Esophagus muscularis mucosa (tissue), 4 donors: ENCODE measurements at regions not wholly inside any gene's neighbourhood (a gene's known extent, or its start where the extent isn't known, plus 50 kb on each side); places are given as distances from the start of the nearest gene placed in this dataset.

Experiments
- DNase-seq: peaks from one replicate; pipeline ENCODE4 v3.0.0-alpha.2; 2017; ENCODE audit errors: extremely low spot score
- H3K27ac ChIP-seq, 4 donors: fragments of 200-600 bp; sonication (generic); replicated peaks in 1 of 4; 1 replicate in 3 of 4; 2 replicates in 1 of 4; pipeline ENCODE4 v1.5.1; 2016 to 2019; ENCODE audit warnings: mild to moderate bottlenecking in 1 of 4
- H3K27me3 ChIP-seq, 4 donors: fragments of 200-600 bp; sonication (generic); one replicate each; pipeline versions ENCODE4 v1.5.1 to v1.6.0; 2016 to 2019
- H3K36me3 ChIP-seq, 4 donors: fragments of 200-600 bp; sonication (generic); one replicate each; pipeline ENCODE4 v1.5.1; 2016 to 2019
- H3K4me1 ChIP-seq, 4 donors: fragments of 200-600 bp; sonication (generic); one replicate each; pipeline ENCODE4 v1.5.1; 2016 to 2019
- H3K4me3 ChIP-seq, 4 donors: fragments of 200-600 bp; sonication (generic); 1 replicate in 2 of 4; 2 replicates in 2 of 4; pipeline ENCODE4 v1.5.1; 2016 to 2019; ENCODE audit warnings: mild to moderate bottlenecking in 4 of 4, moderate library complexity in 1 of 4
- H3K9me3 ChIP-seq, 4 donors: fragments of 200-600 bp; sonication (generic); 1 replicate in 3 of 4; 2 replicates in 1 of 4; pipeline ENCODE4 v1.5.1; 2016 to 2019
- CTCF ChIP-seq, 3 experiments: fragments of 200-600 bp in 2 of 3; fragments of 450-650 bp in 1 of 3; sonication (generic) in 2 of 3; IDR thresholded peaks; one replicate each; pipeline ENCODE4 v1.5.1; 2017 to 2019; ENCODE audit warnings: antibody characterized with exemption in 3 of 3, mild to moderate bottlenecking in 2 of 3, moderate library complexity in 1 of 3
- EP300 ChIP-seq: sonication (generic); formaldehyde crosslinking; IDR thresholded peaks from one replicate; pipeline ENCODE4 v1.6.1; 2017; ENCODE audit warnings: antibody characterized with exemption
- POLR2A ChIP-seq: fragments of 450-650 bp; IDR thresholded peaks from one replicate; pipeline ENCODE4 v1.6.1; 2017; ENCODE audit warnings: antibody characterized with exemption, moderate library complexity, mild to moderate bottlenecking, low read depth
- POLR2AphosphoS5 ChIP-seq, 2 donors: sonication (generic); formaldehyde crosslinking; IDR thresholded peaks; one replicate each; pipeline ENCODE4 v1.6.1; 2017; ENCODE audit warnings: antibody characterized with exemption in 2 of 2
- WGBS: methylation state at CpG from one replicate; pipeline ENCODE4 v1.1.5; 2018; 5-methylcytosine and 5-hydroxymethylcytosine counted together
- intact Hi-C: fragments of 100-400 bp; cut with DNase I; formaldehyde crosslinking; loops from one replicate; pipeline ENCODE4 v1.15.1; 2023

- intact Hi-C loops, result no loop called here
- no peaks in the 10 kb centered on the region for H3K4me1 ChIP-seq
- 64% methylated on average over 4 of the region's 4 CpGs for WGBS
- TF ChIP-seq POLR2AphosphoS5 (IDR thresholded peaks at IDR 0.05) (no peak), EP300 (no peak), CTCF (IDR thresholded peaks at IDR 0.05) (no peak), POLR2A (no peak)
- H3K36me3 ChIP-seq, result no peaks in the 10 kb centered on the region
- no peak overlapping the region for H3K4me3 ChIP-seq
- no peaks in the 10 kb centered on the region for H3K9me3 ChIP-seq
- H3K27me3 ChIP-seq, result peaks cover 0 to 29% (median 0%) of the 10 kb centered on the region in 4 donors
- no peak overlapping the region for H3K27ac ChIP-seq
- peak; percentile 78 for DNase-seq
Observed at GRCh38 chr20:22346716-22347115, 237.7 kb downstream of the FOXA2 start.

GRCh38 chr20:22343612-22344011 is 240.8 kb downstream of the FOXA2 start:
- Histone ChIP-seq H3K27ac (no peak overlapping the region), H3K9me3 (no peaks in the 10 kb centered on the region), H3K27me3 (peaks cover 0 to 27% (median 0%) of the 10 kb centered on the region in 4 donors), H3K4me1 (peaks cover 0 to 4% (median 0%) of the 10 kb centered on the region in 4 donors), H3K4me3 (no peak overlapping the region), H3K36me3 (no peaks in the 10 kb centered on the region)
- intact Hi-C loops, result no loop called here
- peak; percentile 74 for DNase-seq
- TF ChIP-seq POLR2A (no peak), EP300 (no peak)
- WGBS, result 97% methylated on average over 26 of the region's 29 CpGs

- Histone ChIP-seq H3K9me3 (no peaks in the 10 kb centered on the region), H3K27ac (no peak overlapping the region), H3K27me3 (peaks cover 0 to 32% (median 0%) of the 10 kb centered on the region in 4 donors), H3K36me3 (no peaks in the 10 kb centered on the region), H3K4me1 (peaks cover 0 to 4% (median 0%) of the 10 kb centered on the region in 4 donors), H3K4me3 (no peak overlapping the region)
- 71% methylated on average over 4 of the region's 4 CpGs for WGBS
- TF ChIP-seq EP300 (no peak), POLR2A (no peak), CTCF (IDR thresholded peaks at IDR 0.05) (no peak), POLR2AphosphoS5 (IDR thresholded peaks at IDR 0.05) (no peak)
- intact Hi-C loops, result no loop called here
- no peak for DNase-seq
Observed at GRCh38 chr20:22342410-22342809, 242.0 kb downstream of the FOXA2 start.

- no peak for TF ChIP-seq POLR2AphosphoS5 (IDR thresholded peaks at IDR 0.05)
- TF ChIP-seq CTCF (IDR thresholded peaks at IDR 0.05), result no peak
- no peak for TF ChIP-seq POLR2A
- no peak for TF ChIP-seq EP300
- WGBS, result 59% methylated on average over 6 of the region's 6 CpGs
- intact Hi-C loops, result no loop called here
- H3K9me3 ChIP-seq, result no peaks in the 10 kb centered on the region
- H3K27me3 ChIP-seq, result peaks cover 0 to 34% (median 0%) of the 10 kb centered on the region in 4 donors
- H3K4me1 ChIP-seq, result peaks cover 0 to 4% (median 0%) of the 10 kb centered on the region in 4 donors
- H3K36me3 ChIP-seq, result no peaks in the 10 kb centered on the region
- H3K27ac ChIP-seq, result no peak overlapping the region
- no peak for DNase-seq
- H3K4me3 ChIP-seq, result no peak overlapping the region
Observed at GRCh38 chr20:22341508-22341907, 242.9 kb downstream of the FOXA2 start.

DNA sequence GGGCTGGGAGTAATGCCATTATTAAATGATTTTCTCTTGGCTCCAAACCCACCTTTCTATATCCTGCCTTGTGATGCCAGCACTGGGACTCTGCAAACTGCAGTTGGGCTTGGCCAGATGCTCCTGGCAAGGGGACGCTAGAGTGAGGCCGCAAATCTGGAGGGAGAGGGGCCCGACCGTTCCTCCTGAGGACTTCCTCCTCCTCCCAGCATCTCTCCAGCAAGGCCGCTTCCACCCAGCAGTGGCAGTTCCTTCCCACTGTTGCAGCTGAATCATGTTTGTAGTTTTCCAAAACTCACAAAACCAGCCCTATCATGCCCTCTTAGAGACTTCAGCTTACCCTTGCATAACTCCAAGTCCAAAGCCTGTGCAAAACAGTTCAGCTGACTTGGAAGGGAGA is 244.4 kb downstream of the FOXA2 start:
- no peaks in the 10 kb centered on the region for H3K9me3 ChIP-seq
- peaks cover 0 to 38% (median 0%) of the 10 kb centered on the region in 4 donors for H3K27me3 ChIP-seq
- peak; percentile 91 for DNase-seq
- H3K27ac ChIP-seq, result no peak overlapping the region
- H3K36me3 ChIP-seq, result no peaks in the 10 kb centered on the region
- peaks cover 0 to 4% (median 0%) of the 10 kb centered on the region in 4 donors for H3K4me1 ChIP-seq
- intact Hi-C loops, result loop anchor here (2.0 kb wide), 1 partner anchor 345 kb away; no protein-coding TSS in a partner anchor
- WGBS, result 57% methylated on average over 5 of the region's 5 CpGs
- TF ChIP-seq POLR2A, result no peak
- no peak for TF ChIP-seq POLR2AphosphoS5 (IDR thresholded peaks at IDR 0.05)
- no peak for TF ChIP-seq EP300
- no peak for TF ChIP-seq CTCF (IDR thresholded peaks at IDR 0.05)
- no peak overlapping the region for H3K4me3 ChIP-seq
